IMR-90 (cell line): ENCODE measurements at regions not wholly inside any gene's neighbourhood (a gene's known extent, or its start where the extent isn't known, plus 50 kb on each side); places are given as distances from the start of the nearest gene placed in this dataset.

Source experiments
- CTCF ChIP-seq: conservative IDR thresholded peaks from 2 replicates; pipeline ENCODE4 v1.5.1; 2012; ENCODE audit warnings: mild to moderate bottlenecking, low read depth, low read length, improper control_type of control experiment
- MAFK ChIP-seq: IDR thresholded peaks from 2 replicates; pipeline ENCODE4 v1.6.1; 2012; ENCODE audit warnings: low read depth, low read length, improper control_type of control experiment
- POLR2A ChIP-seq: IDR thresholded peaks from 2 replicates; pipeline ENCODE4 v1.6.1; 2012; ENCODE audit warnings: mild to moderate bottlenecking, low read depth, low read length
- RAD21 ChIP-seq: IDR thresholded peaks from 2 replicates; pipeline ENCODE4 v1.6.1; 2012; ENCODE audit warnings: low read length, improper control_type of control experiment
- USF2 ChIP-seq: fragments of 150-350 bp; IDR thresholded peaks from 2 replicates; pipeline ENCODE4 v1.6.1; 2017; ENCODE audit warnings: mild to moderate bottlenecking, antibody characterized with exemption, low read length, low read depth
- TF ChIP-seq, protein P1 (sequence below): fragments of 150-350 bp; IDR thresholded peaks from 2 replicates; pipeline ENCODE4 v1.6.1; 2016; ENCODE audit warnings: low read depth, mild to moderate bottlenecking, low read length, moderate library complexity, borderline replicate concordance

DNA sequence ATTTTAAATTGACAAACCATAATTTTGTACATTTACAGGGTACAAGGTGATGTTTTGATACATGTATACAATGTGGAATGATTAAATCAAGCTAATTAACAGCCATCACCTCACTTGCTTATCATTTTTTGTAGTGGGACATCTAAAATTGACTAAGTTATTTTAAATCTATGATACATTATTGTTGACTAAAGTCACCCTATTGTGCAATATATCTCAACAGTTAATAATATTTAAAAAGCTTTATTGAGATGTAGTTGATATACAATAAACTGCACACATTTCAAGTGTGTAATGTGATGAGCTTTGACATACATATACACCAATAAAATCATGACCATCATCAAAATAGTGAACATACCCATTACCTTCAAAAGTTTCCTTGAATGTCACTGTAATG is 242.5 kb upstream of the PLXNA2 start:
- TF ChIP-seq CTCF (no peak), POLR2A (no peak), USF2 (no peak), RAD21 (no peak), MAFK (no peak)
- TF ChIP-seq, protein P1, sequence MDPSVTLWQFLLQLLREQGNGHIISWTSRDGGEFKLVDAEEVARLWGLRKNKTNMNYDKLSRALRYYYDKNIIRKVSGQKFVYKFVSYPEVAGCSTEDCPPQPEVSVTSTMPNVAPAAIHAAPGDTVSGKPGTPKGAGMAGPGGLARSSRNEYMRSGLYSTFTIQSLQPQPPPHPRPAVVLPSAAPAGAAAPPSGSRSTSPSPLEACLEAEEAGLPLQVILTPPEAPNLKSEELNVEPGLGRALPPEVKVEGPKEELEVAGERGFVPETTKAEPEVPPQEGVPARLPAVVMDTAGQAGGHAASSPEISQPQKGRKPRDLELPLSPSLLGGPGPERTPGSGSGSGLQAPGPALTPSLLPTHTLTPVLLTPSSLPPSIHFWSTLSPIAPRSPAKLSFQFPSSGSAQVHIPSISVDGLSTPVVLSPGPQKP: no peak
